Rectal smooth muscle tissue (tissue), 1 donor: ENCODE measurements at regions not wholly inside any gene's neighbourhood (a gene's known extent, or its start where the extent isn't known, plus 50 kb on each side); places are given as distances from the start of the nearest gene placed in this dataset.
"Not testable (repeated sequence)": the region's sequence is repeated elsewhere in the genome, so short reads cannot be mapped to it uniquely, and the experiment has no call there.

Experiments used
- H3K27ac ChIP-seq: one replicate; pipeline ENCODE4 v1.7.0; 2013; ENCODE audit warnings: low read depth, low read length, inconsistent platforms
- H3K27me3 ChIP-seq: one replicate; pipeline ENCODE4 v1.7.0; 2013; ENCODE audit warnings: low read length; ENCODE audit not compliant: control insufficient read depth, insufficient read depth
- H3K36me3 ChIP-seq: one replicate; pipeline ENCODE4 v1.7.0; 2013; ENCODE audit warnings: low read length; ENCODE audit not compliant: control insufficient read depth, insufficient read depth
- H3K4me1 ChIP-seq: one replicate; pipeline ENCODE4 v1.7.0; 2013; ENCODE audit warnings: low read length; ENCODE audit not compliant: control insufficient read depth, insufficient read depth
- H3K4me3 ChIP-seq: one replicate; pipeline ENCODE4 v1.7.0; 2013; ENCODE audit warnings: low read length
- H3K9ac ChIP-seq: one replicate; pipeline ENCODE4 v1.7.0; 2013; ENCODE audit warnings: low read length

DNA sequence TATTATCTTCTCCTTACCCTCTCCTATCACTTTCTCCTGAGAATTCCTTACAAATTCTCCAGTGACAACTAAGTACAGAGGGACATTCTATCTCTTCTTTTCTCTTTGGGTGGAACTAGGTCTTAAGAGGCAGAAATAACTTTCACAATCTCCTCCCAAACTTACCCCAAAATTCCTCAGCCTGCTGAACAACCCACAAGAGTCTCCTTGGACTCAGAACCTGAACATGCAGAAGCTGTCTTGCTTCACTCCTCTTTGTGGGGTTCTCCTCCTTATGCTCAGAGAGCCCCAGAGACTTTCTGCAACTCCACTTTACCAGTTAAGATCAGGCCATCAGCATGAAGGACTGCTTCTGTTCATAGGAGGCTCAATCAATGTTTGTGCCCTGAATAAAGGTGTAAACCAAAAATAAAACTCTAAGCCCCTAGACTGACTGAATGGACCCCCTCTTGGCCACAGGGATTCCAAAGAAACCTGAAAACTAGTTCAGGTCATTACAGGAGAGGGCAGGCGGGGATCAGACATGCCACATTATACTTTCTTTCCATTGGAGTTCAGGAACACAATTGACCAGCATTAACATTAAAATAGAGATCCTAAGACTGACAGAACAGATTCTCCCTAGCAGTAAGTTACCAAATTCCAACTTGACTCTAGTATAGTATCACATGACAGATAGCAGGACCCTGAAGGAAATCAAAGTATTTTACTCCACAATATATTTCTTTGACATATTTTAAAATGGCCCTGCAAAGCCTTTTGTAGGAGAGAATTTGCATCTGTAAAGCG, 179.7 kb upstream of the FBXL17 start:
- Histone ChIP-seq H3K27me3 (no peaks in the 10 kb centered on the region), H3K9ac (no peak overlapping the region), H3K27ac (no peak overlapping the region), H3K4me1 (peaks cover 3% of the 10 kb centered on the region), H3K36me3 (no peaks in the 10 kb centered on the region), H3K4me3 (no peak overlapping the region)

DNA sequence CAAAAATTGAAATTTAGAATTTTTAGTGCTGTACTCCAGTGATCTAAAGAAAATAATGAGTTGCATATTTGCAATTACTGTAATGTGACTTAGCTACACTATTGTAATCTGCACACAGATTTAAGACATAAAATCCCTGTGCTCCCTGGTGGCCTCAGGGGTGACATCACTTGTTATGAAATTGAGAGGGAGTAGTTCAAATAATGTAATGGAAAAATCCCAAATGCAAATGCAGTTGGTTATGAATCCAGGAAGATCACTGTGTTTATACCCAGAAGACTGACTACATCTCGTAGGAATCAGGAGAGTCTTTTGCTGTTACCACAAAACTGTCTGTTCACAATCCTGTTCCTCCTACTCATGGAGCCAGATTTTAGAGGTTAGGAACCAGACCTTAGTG, 178.7 kb upstream of the FBXL17 start:
- no peak overlapping the region for H3K4me3 ChIP-seq
- H3K9ac ChIP-seq, result no peak overlapping the region
- H3K27me3 ChIP-seq, result no peaks in the 10 kb centered on the region
- H3K27ac ChIP-seq, result peak overlapping the region; percentile 64
- H3K4me1 ChIP-seq, result peaks cover 3% of the 10 kb centered on the region
- no peaks in the 10 kb centered on the region for H3K36me3 ChIP-seq

- Histone ChIP-seq H3K9ac (no peak overlapping the region), H3K27ac (no peak overlapping the region), H3K4me1 (peaks cover 3% of the 10 kb centered on the region)
Observed at GRCh38 chr5:108560166-108560565, 178.3 kb upstream of the FBXL17 start.

DNA sequence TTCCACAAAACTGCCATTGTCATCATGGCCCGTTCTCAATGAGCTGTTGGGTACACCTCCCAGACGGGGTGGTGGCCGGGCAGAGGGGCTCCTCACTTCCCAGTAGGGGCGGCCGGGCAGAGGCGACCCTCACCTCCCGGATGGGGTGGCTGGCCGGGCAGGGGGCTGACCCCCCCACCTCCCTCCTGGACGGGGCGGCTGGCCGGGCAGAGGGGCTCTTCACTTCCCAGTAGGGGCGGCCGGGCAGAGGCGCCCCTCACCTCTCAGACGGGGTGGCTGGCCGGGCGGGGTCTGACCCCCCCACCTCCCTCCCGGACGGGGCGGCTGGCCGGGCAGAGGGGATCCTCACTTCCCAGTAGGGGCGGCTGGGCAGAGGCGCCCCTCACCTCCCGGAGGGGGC, 176.9 kb upstream of the FBXL17 start:
- H3K27me3 ChIP-seq, H3K4me1 ChIP-seq, H3K27ac ChIP-seq, H3K9ac ChIP-seq, H3K36me3 ChIP-seq, H3K4me3 ChIP-seq: not testable (repeated sequence)

More at GRCh38 chr5:108560166-108560565, 178.3 kb upstream of the FBXL17 start:
- Histone ChIP-seq H3K4me3 (no peak overlapping the region), H3K27me3 (no peaks in the 10 kb centered on the region), H3K36me3 (no peaks in the 10 kb centered on the region)

DNA sequence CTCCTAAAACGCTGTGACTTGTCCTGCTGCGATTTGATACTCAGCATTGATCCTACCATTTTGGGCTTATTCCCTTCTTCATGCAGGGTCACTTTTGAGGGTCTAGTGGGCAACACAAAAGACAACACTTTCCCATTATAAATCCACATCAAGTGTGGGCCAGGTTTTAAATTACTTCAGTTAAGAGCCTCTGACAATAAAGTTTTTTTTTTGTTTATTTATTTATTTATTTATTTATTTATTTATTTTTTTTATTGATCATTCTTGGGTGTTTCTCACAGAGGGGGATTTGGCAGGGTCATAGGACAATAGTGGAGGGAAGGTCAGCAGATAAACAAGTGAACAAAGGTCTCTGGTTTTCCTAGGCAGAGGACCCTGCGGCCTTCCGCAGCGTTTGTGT, 176.2 kb upstream of the FBXL17 start:
- H3K4me3 ChIP-seq, H3K36me3 ChIP-seq, H3K9ac ChIP-seq, H3K27ac ChIP-seq, H3K27me3 ChIP-seq, H3K4me1 ChIP-seq: not testable (repeated sequence)

DNA sequence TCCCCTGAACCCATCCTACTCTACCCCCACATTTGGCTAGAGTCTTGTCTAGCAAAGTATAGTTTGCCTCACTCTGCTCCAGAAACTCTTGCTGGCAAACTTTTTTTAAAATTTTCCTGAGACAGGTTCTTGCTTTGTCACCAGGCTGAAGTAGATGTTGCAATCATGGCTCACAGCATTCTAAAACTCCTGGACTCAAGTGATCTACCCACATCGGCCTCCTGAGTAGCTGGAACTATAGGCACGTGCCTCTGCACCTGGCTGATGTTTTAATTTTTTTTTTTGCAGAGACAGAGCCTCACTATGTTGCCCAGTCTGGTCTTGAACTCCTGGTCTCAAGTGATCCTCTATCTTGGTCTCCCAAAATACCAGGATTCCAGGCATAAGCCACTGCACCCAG, 175.8 kb upstream of the FBXL17 start:
- Histone ChIP-seq H3K27me3 (no peaks in the 10 kb centered on the region), H3K4me3 (no peak overlapping the region), H3K9ac (no peak overlapping the region), H3K36me3 (no peaks in the 10 kb centered on the region), H3K27ac (no peak overlapping the region), H3K4me1 (peaks cover 3% of the 10 kb centered on the region)

GRCh38 chr5:108556441-108557145, 174.7 kb upstream of the FBXL17 start:
- H3K4me1 ChIP-seq, result peaks cover 3% of the 10 kb centered on the region
- H3K36me3 ChIP-seq, result no peaks in the 10 kb centered on the region
- no peak overlapping the region for H3K27ac ChIP-seq
- H3K27me3 ChIP-seq, result no peaks in the 10 kb centered on the region
- no peak overlapping the region for H3K4me3 ChIP-seq
- H3K9ac ChIP-seq, result no peak overlapping the region

- Histone ChIP-seq H3K27ac (no peak overlapping the region), H3K4me3 (no peak overlapping the region), H3K9ac (no peak overlapping the region), H3K36me3 (no peaks in the 10 kb centered on the region), H3K4me1 (no peaks in the 10 kb centered on the region), H3K27me3 (no peaks in the 10 kb centered on the region)
Observed at GRCh38 chr5:108548684-108549596, 167.0 kb upstream of the FBXL17 start.

GRCh38 chr5:108546939-108547338, 165.0 kb upstream of the FBXL17 start:
- H3K27ac ChIP-seq, result no peak overlapping the region
- no peaks in the 10 kb centered on the region for H3K4me1 ChIP-seq
- H3K27me3 ChIP-seq, result no peaks in the 10 kb centered on the region
- H3K4me3 ChIP-seq, result no peak overlapping the region
- no peaks in the 10 kb centered on the region for H3K36me3 ChIP-seq
- H3K9ac ChIP-seq, result no peak overlapping the region

DNA sequence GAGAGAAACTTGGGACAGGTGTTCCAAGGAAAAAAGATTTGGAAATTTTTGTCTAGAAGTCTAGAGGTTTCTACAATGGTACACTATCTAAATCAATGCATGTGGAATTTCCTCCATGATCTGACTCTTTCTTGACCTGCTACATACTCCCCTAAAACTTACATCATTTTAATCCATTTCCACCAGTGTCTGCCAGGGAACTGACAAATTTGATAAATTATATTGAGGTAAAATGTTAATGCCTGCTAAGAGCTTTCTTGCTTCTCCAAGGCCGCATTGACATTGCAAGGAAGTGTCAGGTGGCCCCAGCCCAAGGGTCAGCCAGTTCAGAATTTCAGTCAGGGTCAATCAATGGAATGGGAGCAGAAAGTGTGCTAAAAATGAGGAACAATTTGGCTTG, 163.4 kb upstream of the FBXL17 start:
- Histone ChIP-seq H3K4me1 (no peaks in the 10 kb centered on the region), H3K9ac (no peak overlapping the region), H3K27ac (no peak overlapping the region), H3K36me3 (no peaks in the 10 kb centered on the region), H3K4me3 (no peak overlapping the region), H3K27me3 (no peaks in the 10 kb centered on the region)

GRCh38 chr5:108543486-108543885, 161.6 kb upstream of the FBXL17 start:
- Histone ChIP-seq H3K27me3 (no peaks in the 10 kb centered on the region), H3K9ac (no peak overlapping the region), H3K4me1 (no peaks in the 10 kb centered on the region), H3K36me3 (no peaks in the 10 kb centered on the region), H3K4me3 (no peak overlapping the region), H3K27ac (no peak overlapping the region)

DNA sequence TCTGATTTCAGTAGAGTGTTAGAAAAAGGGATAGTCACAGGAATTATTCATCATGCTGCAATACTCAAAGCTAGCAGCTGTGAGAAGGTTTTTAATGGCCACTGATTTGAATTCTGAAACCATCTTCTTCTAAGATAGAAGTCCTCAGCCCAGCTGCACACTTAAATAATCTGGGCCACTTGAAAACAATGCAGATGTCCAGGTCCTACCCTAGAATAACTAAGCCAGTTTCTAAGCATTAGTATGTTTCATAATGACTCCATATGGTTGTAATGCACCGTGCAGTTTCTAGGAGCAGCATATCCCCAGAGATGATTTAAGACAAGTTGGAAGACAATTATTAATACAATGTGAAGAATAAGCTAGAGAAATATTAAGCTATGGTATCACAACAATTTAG, 159.9 kb upstream of the FBXL17 start:
- H3K9ac ChIP-seq, result no peak overlapping the region
- H3K27ac ChIP-seq, result no peak overlapping the region

More for the DNA sequence above, 159.9 kb upstream of the FBXL17 start:
- Histone ChIP-seq H3K36me3 (no peaks in the 10 kb centered on the region), H3K4me3 (no peak overlapping the region), H3K4me1 (no peaks in the 10 kb centered on the region), H3K27me3 (no peaks in the 10 kb centered on the region)
